Endothelial cell of umbilical vein (primary cell): ENCODE measurements at regions not wholly inside any gene's neighbourhood (a gene's known extent, or its start where the extent isn't known, plus 50 kb on each side); places are given as distances from the start of the nearest gene placed in this dataset.

Source experiments
- BruUV-seq: library from RNA; stranded (reverse); fragments of 400-500 nt; replicated peaks from 2 replicates; lab custom pipeline; 2021; lab: Mats Ljungman, UMichigan
- CTCF ChIA-PET: fragments of 300-600, 350-600 bp; sonication (Branson Sonifier 250); formaldehyde crosslinking; loops from one replicate; lab custom pipeline; 2021; ENCODE audit warnings: antibody characterized with exemption, inconsistent platforms; lab: Charles Lee
- POLR2A ChIA-PET: fragments of 300-600, 350-600 bp; sonication (Branson Sonifier 250); formaldehyde crosslinking; loops from one replicate; lab custom pipeline; 2021; ENCODE audit warnings: antibody characterized with exemption, inconsistent platforms; lab: Charles Lee
- DNase-seq: peaks from one replicate; pipeline ENCODE4 v3.0.0-alpha.2; 2011; ENCODE audit warnings: low read depth, low spot score
- FAIRE-seq: peaks from 2 replicates; lab custom pipeline; 2011; peaks lifted over from hg19 to GRCh38; lab: Jason Lieb, UNC
- H2AFZ ChIP-seq: 2 replicates; pipeline ENCODE4 v1.6.0; 2012; ENCODE audit warnings: low read depth, low read length, control low read depth, inconsistent platforms
- H3K27ac ChIP-seq: 2 replicates; pipeline ENCODE4 v1.5.1; 2011; ENCODE audit warnings: low read depth, mild to moderate bottlenecking, control low read depth, low read length, moderate library complexity; ENCODE audit not compliant: insufficient read depth
- H3K27me3 ChIP-seq, 2 experiments: 2 replicates each; pipeline versions ENCODE4 v1.6.0 to v1.6.1; 2011; ENCODE audit warnings: low read length in 2 of 2, mixed read lengths in 1 of 2; ENCODE audit not compliant: control insufficient read depth in 2 of 2, insufficient read depth in 2 of 2
- H3K36me3 ChIP-seq, 2 experiments: 2 replicates in 1 of 2; 3 replicates in 1 of 2; pipeline ENCODE4 v1.5.1; 2011; ENCODE audit warnings: low read length in 2 of 2, mild to moderate bottlenecking in 1 of 2, moderate library complexity in 1 of 2; ENCODE audit not compliant: control insufficient read depth in 2 of 2, insufficient read depth in 2 of 2; ENCODE audit errors: extremely low read depth in 1 of 2
- H3K4me1 ChIP-seq: 3 replicates; pipeline ENCODE4 v1.5.1; 2011; ENCODE audit warnings: mild to moderate bottlenecking, low read length; ENCODE audit not compliant: control insufficient read depth, insufficient read depth; ENCODE audit errors: extremely low read depth
- H3K4me2 ChIP-seq: 2 replicates; pipeline ENCODE4 v1.6.1; 2011; ENCODE audit warnings: low read length, control low read depth, mixed read lengths; ENCODE audit not compliant: insufficient read depth
- H3K4me3 ChIP-seq, 3 experiments: fragments of 200-600 bp in 1 of 3; sonication (generic), shearing (Covaris generic) in 1 of 3; replicated peaks in 1 of 3; 2 replicates each; pipeline ENCODE4 v1.5.1; 2011 to 2016; ENCODE audit warnings: control low read depth in 3 of 3, low read length in 3 of 3, mild to moderate bottlenecking in 2 of 3, inconsistent platforms in 1 of 3, low read depth in 1 of 3, moderate library complexity in 1 of 3; ENCODE audit not compliant: insufficient read depth in 1 of 3
- H3K79me2 ChIP-seq: 2 replicates; pipeline ENCODE4 v1.6.0; 2012; ENCODE audit warnings: low read length, inconsistent platforms; ENCODE audit not compliant: control insufficient read depth, insufficient read depth
- H3K9ac ChIP-seq: replicated peaks from 2 replicates; pipeline ENCODE3; 2011; ENCODE audit warnings: low read length, control low read depth; ENCODE audit not compliant: insufficient read depth; ENCODE audit errors: extremely low read depth
- H3K9me1 ChIP-seq: replicated peaks from 3 replicates; pipeline ENCODE4 v1.6.0; 2011; ENCODE audit warnings: mild to moderate bottlenecking, low read length; ENCODE audit not compliant: control insufficient read depth, insufficient read depth; ENCODE audit errors: extremely low read depth
- H3K9me3 ChIP-seq: replicated peaks from 2 replicates; pipeline ENCODE4 v1.5.1; 2012; ENCODE audit warnings: low read length, inconsistent platforms; ENCODE audit not compliant: control insufficient read depth, insufficient read depth
- H4K20me1 ChIP-seq: replicated peaks from 2 replicates; pipeline ENCODE3; 2011; ENCODE audit warnings: mild to moderate bottlenecking, low read length; ENCODE audit not compliant: control insufficient read depth, insufficient read depth; ENCODE audit errors: extremely low read depth
- EZH2 ChIP-seq: IDR thresholded peaks from 2 replicates; pipeline ENCODE4 v1.6.1; 2012; ENCODE audit warnings: borderline replicate concordance, low read depth, mild to moderate bottlenecking, moderate library complexity, low read length, inconsistent platforms; ENCODE audit not compliant: severe bottlenecking
- FOS ChIP-seq: IDR thresholded peaks from 2 replicates; pipeline ENCODE4 v1.6.1; 2011; ENCODE audit warnings: mild to moderate bottlenecking, low read length, moderate library complexity, borderline replicate concordance; ENCODE audit not compliant: insufficient read depth
- GATA2 ChIP-seq: IDR thresholded peaks from 2 replicates; pipeline ENCODE4 v1.7.0; 2011; ENCODE audit warnings: low read depth, mild to moderate bottlenecking, moderate library complexity, mixed read lengths, low read length; ENCODE audit not compliant: insufficient read length, insufficient read depth
- JUN ChIP-seq: IDR thresholded peaks from 2 replicates; pipeline ENCODE4 v1.6.1; 2011; ENCODE audit warnings: borderline replicate concordance, low read depth; ENCODE audit not compliant: insufficient read length, insufficient read depth
- MYC ChIP-seq: IDR thresholded peaks from one replicate; pipeline ENCODE4 v1.6.1; 2011; ENCODE audit warnings: mild to moderate bottlenecking, low read depth, low read length
- POLR2A ChIP-seq: IDR thresholded peaks from 2 replicates; pipeline ENCODE4 v1.6.1; 2012; ENCODE audit warnings: low read depth, mild to moderate bottlenecking, control low read depth, low read length
- POLR2AphosphoS5 ChIP-seq: IDR thresholded peaks from 2 replicates; pipeline ENCODE4 v1.6.1; 2012; ENCODE audit warnings: low read depth, mild to moderate bottlenecking, control low read depth, low read length, moderate library complexity; ENCODE audit not compliant: insufficient read depth
- dilution Hi-C: fragments of 300-500 bp; cut with MboI; formaldehyde crosslinking; loops from one replicate; pipeline ENCODE4 v1.15.0; 2019; ENCODE audit warnings: low sequenced_read_pairs; ENCODE audit not compliant: extremely low pct_ligation_motif_present
- intact Hi-C: fragments of 100-400 bp; cut with micrococcal nuclease; formaldehyde crosslinking; loops from one replicate; pipeline ENCODE4 v1.10.0; 2022
- TF ChIP-seq, protein P1 (sequence below): IDR thresholded peaks from 2 replicates; pipeline ENCODE4 v1.6.1; 2011; ENCODE audit not compliant: insufficient read depth, insufficient read length
- TF ChIP-seq, protein P2 (sequence below), 2 donors: IDR thresholded peaks; 1 replicate in 1 of 2; 2 replicates in 1 of 2; pipeline ENCODE4 v1.5.1; 2011; ENCODE audit warnings: low read length in 2 of 2, mild to moderate bottlenecking in 2 of 2, moderate library complexity in 2 of 2, control low read depth in 1 of 2, inconsistent platforms in 1 of 2, low read depth in 1 of 2; ENCODE audit not compliant: insufficient read depth in 1 of 2; ENCODE audit errors: extremely low read depth in 1 of 2

DNA sequence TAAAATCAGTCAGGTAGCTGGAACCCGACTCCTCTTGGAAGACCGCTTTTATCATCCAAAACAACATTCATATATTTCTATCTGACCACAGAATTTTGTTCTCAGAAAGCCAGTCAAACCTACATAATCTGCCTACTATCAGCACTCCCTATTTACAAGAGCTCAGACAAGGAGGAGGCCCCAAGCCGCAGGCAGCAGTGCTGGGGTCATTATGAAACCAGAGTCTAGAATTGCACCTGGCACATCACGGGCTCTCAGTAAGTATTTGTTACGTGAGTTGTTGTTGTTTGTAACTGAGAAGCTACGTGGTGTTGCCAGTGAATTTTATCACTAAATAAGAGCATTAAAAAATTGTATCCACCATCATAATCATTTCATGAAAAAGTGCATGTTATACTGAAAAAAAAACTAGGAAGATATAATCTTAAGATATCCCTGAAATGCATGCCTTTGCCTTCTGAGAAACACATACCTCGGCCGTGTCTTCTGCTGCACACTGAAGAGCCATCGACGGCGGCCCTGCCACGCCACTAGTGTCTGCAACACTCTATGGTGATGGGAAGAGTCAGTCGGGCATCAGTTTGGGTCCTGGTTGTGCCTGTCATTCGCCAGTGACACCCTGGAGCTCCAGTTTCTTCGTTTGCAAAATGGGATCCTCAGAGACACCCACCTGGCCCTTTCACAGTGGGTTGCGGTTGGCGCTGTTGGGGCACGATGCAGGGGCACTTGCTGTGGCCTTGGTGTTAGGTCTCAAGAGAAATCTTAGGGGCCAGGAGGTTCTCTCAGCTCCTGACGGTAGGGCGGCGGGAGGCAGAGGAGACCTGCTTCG lies 505.9 kb downstream of the EIPR1 start:
- no peak for TF ChIP-seq POLR2AphosphoS5
- TF ChIP-seq, protein P1, sequence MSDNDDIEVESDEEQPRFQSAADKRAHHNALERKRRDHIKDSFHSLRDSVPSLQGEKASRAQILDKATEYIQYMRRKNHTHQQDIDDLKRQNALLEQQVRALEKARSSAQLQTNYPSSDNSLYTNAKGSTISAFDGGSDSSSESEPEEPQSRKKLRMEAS: no peak
- TF ChIP-seq EZH2: no peak
- TF ChIP-seq POLR2A: no peak
- TF ChIP-seq JUN: no peak
- no peak for TF ChIP-seq FOS
- no peak for TF ChIP-seq MYC
- TF ChIP-seq, protein P2, sequence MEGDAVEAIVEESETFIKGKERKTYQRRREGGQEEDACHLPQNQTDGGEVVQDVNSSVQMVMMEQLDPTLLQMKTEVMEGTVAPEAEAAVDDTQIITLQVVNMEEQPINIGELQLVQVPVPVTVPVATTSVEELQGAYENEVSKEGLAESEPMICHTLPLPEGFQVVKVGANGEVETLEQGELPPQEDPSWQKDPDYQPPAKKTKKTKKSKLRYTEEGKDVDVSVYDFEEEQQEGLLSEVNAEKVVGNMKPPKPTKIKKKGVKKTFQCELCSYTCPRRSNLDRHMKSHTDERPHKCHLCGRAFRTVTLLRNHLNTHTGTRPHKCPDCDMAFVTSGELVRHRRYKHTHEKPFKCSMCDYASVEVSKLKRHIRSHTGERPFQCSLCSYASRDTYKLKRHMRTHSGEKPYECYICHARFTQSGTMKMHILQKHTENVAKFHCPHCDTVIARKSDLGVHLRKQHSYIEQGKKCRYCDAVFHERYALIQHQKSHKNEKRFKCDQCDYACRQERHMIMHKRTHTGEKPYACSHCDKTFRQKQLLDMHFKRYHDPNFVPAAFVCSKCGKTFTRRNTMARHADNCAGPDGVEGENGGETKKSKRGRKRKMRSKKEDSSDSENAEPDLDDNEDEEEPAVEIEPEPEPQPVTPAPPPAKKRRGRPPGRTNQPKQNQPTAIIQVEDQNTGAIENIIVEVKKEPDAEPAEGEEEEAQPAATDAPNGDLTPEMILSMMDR (IDR thresholded peaks at IDR 0.05; ENCODE audit: extremely low read depth in 1 of 2, insufficient read depth in 1 of 2, low read depth in 1 of 2, low read length in 2 of 2): no peak
- TF ChIP-seq GATA2: no peak
- Histone ChIP-seq H3K4me3 (no peak overlapping the region), H3K4me1 (no peaks in the 10 kb centered on the region), H3K4me2 (no peak overlapping the region), H2AFZ (no peak overlapping the region), H3K79me2 (no peaks in the 10 kb centered on the region), H3K27me3 (no peaks in the 10 kb centered on the region), H3K9ac (no peak overlapping the region), H3K27ac (no peak overlapping the region), H3K36me3 (no peaks in the 10 kb centered on the region), H4K20me1 (no peaks in the 10 kb centered on the region), H3K9me3 (peaks cover 6% of the 10 kb centered on the region), H3K9me1 (no peaks in the 10 kb centered on the region)
- DNase-seq: no peak
- no TSS peak for BruUV-seq
- intact Hi-C loops (no loop called here), dilution Hi-C loops (no loop called here)
- ChIA-PET CTCF (no interaction called here), POLR2A (no interaction called here)
- FAIRE-seq: no peak
